GM06990 (cell line): ENCODE measurements at regions not wholly inside any gene's neighbourhood (a gene's known extent, or its start where the extent isn't known, plus 50 kb on each side); places are given as distances from the start of the nearest gene placed in this dataset.

Experiments used
- DNase-seq: peaks from one replicate; pipeline ENCODE4 v3.0.0-alpha.2; 2011; ENCODE audit not compliant: insufficient read length; ENCODE audit errors: extremely low read depth
- H3K27me3 ChIP-seq: replicated peaks from 2 replicates; pipeline ENCODE4 v1.6.0; 2011; ENCODE audit warnings: low read length; ENCODE audit not compliant: control insufficient read depth, insufficient read depth
- H3K36me3 ChIP-seq: 2 replicates; pipeline ENCODE4 v1.5.1; 2011; ENCODE audit warnings: low read length; ENCODE audit not compliant: control insufficient read depth, insufficient read depth
- H3K4me3 ChIP-seq: replicated peaks from 2 replicates; pipeline ENCODE4 v1.5.1; 2011; ENCODE audit warnings: low read depth, mild to moderate bottlenecking, control low read depth, low read length
- TF ChIP-seq, protein P1 (sequence below): IDR thresholded peaks from 2 replicates; pipeline ENCODE4 v1.5.1; 2011; ENCODE audit warnings: low read length, control low read depth, mild to moderate bottlenecking, inconsistent platforms; ENCODE audit not compliant: insufficient read depth, poor library complexity, severe bottlenecking

GRCh38 chr11:104256525-104256924, 92.6 kb upstream of the PDGFD start:
- H3K36me3 ChIP-seq = no peaks in the 10 kb centered on the region
- no peaks in the 10 kb centered on the region; the same call in 1 of the 2 replicates for H3K27me3 ChIP-seq
- H3K4me3 ChIP-seq = no peak overlapping the region
- no peak for DNase-seq
- TF ChIP-seq, protein P1, sequence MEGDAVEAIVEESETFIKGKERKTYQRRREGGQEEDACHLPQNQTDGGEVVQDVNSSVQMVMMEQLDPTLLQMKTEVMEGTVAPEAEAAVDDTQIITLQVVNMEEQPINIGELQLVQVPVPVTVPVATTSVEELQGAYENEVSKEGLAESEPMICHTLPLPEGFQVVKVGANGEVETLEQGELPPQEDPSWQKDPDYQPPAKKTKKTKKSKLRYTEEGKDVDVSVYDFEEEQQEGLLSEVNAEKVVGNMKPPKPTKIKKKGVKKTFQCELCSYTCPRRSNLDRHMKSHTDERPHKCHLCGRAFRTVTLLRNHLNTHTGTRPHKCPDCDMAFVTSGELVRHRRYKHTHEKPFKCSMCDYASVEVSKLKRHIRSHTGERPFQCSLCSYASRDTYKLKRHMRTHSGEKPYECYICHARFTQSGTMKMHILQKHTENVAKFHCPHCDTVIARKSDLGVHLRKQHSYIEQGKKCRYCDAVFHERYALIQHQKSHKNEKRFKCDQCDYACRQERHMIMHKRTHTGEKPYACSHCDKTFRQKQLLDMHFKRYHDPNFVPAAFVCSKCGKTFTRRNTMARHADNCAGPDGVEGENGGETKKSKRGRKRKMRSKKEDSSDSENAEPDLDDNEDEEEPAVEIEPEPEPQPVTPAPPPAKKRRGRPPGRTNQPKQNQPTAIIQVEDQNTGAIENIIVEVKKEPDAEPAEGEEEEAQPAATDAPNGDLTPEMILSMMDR = peak; percentile 5

GRCh38 chr11:104254347-104254746, 90.4 kb upstream of the PDGFD start:
- Histone ChIP-seq H3K4me3 (no peak overlapping the region), H3K36me3 (no peaks in the 10 kb centered on the region), H3K27me3 (no peaks in the 10 kb centered on the region; the same call in 1 of the 2 replicates)
- DNase-seq = peak; percentile 16
- TF ChIP-seq, protein P1 = peak; percentile 76

DNA sequence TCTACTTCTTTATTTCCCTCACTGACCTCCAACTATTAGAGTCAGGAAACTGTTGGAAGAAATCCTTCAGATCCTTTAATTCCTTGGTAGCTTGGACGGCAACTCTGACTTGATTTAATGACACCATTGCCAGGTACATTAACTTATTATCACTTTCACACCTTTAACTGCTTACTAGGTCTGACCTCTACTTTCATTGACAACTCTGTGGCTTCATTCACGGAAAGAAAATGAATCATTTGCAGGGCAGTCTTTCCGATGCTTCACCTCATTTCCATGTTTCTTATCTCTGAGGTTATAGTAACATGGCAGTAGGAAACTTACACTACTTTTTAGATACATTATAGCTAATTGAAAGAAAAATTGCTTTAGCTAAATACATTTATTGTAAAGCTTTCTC, 82.6 kb upstream of the PDGFD start:
- Histone ChIP-seq H3K27me3 (no peaks in the 10 kb centered on the region), H3K36me3 (no peaks in the 10 kb centered on the region), H3K4me3 (no peak overlapping the region)
- no peak for DNase-seq
- TF ChIP-seq, protein P1 = no peak

DNA sequence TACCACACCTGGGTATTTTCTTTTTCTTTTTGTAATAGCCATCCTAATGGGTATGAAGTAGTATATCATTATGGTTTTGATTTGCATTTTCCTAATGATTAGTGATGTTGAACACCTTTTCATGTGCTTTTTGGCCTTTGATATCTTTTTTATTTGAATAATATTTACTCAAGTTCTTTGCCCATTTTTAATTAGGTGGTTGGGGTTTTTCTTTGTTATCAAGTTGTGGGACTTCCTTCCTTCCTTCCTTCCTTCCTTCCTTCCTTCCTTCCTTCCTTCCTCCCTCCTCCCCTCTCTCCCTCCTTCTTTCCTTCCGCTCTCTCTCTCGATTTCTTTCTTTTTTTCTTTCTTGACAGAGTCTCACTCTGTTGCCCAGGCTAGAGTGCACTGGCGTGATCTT, 75.0 kb upstream of the PDGFD start:
- no peak overlapping the region for H3K4me3 ChIP-seq
- TF ChIP-seq, protein P1 = no peak
- no peak for DNase-seq
- H3K27me3 ChIP-seq = no peaks in the 10 kb centered on the region
- H3K36me3 ChIP-seq = no peaks in the 10 kb centered on the region

- DNase-seq = no peak
- Histone ChIP-seq H3K27me3 (no peaks in the 10 kb centered on the region; the same call in 1 of the 2 replicates), H3K4me3 (no peak overlapping the region), H3K36me3 (no peaks in the 10 kb centered on the region)
- TF ChIP-seq, protein P1 = no peak
Observed at GRCh38 chr11:104225047-104225446, 61.1 kb upstream of the PDGFD start.

- Histone ChIP-seq H3K27me3 (no peaks in the 10 kb centered on the region; the same call in 1 of the 2 replicates), H3K4me3 (no peak overlapping the region), H3K36me3 (no peaks in the 10 kb centered on the region)
- DNase-seq = no peak
- TF ChIP-seq, protein P1 = no peak
Observed at GRCh38 chr11:104222464-104222863, 58.5 kb upstream of the PDGFD start.
